ENCODE measurements at regions not wholly inside any gene's neighbourhood (a gene's known extent, or its start where the extent isn't known, plus 50 kb on each side); places are given as distances from the start of the nearest gene placed in this dataset.

DNA sequence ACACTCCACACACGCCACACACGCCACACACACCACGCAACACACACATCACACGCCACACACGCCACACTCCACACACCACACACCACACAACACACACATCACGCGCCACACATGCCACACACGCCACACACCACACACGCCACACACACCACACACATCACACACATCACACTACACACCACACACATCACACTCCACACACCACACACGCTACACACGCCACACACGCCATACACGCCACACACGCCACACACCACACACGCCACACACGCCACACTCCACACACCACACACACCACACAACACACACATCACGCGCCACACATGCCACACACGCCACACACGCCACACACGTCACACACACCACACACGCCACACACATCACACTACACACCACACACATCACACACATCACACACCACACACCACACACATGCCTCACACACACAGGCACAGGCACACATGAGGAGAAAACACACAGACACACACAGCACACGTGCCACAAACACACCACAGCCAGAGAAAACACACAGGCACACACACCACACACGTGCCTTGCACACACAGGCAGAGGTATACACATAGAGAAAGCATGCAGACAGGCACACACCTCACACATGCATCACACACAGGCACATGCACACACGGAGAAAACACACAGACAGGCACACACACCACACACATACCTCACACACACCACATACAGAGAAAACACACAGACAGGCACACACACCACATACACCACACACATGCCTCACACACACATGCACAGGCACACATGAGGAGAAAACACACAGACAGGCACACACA, 241.5 kb upstream of the MYT1L start:
- no peak overlapping the region for H3K4me3 ChIP-seq (ENCODE audit: low read depth, low read length)
- ChIA-PET POLR2A (no interaction called here), CTCF (no interaction called here)
- H3K36me3 ChIP-seq (ENCODE audit: control insufficient read depth, insufficient read depth, low read length): no peaks in the 10 kb centered on the region
- TF ChIP-seq, protein P1, sequence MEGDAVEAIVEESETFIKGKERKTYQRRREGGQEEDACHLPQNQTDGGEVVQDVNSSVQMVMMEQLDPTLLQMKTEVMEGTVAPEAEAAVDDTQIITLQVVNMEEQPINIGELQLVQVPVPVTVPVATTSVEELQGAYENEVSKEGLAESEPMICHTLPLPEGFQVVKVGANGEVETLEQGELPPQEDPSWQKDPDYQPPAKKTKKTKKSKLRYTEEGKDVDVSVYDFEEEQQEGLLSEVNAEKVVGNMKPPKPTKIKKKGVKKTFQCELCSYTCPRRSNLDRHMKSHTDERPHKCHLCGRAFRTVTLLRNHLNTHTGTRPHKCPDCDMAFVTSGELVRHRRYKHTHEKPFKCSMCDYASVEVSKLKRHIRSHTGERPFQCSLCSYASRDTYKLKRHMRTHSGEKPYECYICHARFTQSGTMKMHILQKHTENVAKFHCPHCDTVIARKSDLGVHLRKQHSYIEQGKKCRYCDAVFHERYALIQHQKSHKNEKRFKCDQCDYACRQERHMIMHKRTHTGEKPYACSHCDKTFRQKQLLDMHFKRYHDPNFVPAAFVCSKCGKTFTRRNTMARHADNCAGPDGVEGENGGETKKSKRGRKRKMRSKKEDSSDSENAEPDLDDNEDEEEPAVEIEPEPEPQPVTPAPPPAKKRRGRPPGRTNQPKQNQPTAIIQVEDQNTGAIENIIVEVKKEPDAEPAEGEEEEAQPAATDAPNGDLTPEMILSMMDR (IDR thresholded peaks at IDR 0.05; ENCODE audit: insufficient read depth, low read depth, low read length): no peak
- no peaks in the 10 kb centered on the region for H3K27me3 ChIP-seq (ENCODE audit: control insufficient read depth, insufficient read depth, low read length)
- DNase-seq (ENCODE audit: low read depth): no peak

DNA sequence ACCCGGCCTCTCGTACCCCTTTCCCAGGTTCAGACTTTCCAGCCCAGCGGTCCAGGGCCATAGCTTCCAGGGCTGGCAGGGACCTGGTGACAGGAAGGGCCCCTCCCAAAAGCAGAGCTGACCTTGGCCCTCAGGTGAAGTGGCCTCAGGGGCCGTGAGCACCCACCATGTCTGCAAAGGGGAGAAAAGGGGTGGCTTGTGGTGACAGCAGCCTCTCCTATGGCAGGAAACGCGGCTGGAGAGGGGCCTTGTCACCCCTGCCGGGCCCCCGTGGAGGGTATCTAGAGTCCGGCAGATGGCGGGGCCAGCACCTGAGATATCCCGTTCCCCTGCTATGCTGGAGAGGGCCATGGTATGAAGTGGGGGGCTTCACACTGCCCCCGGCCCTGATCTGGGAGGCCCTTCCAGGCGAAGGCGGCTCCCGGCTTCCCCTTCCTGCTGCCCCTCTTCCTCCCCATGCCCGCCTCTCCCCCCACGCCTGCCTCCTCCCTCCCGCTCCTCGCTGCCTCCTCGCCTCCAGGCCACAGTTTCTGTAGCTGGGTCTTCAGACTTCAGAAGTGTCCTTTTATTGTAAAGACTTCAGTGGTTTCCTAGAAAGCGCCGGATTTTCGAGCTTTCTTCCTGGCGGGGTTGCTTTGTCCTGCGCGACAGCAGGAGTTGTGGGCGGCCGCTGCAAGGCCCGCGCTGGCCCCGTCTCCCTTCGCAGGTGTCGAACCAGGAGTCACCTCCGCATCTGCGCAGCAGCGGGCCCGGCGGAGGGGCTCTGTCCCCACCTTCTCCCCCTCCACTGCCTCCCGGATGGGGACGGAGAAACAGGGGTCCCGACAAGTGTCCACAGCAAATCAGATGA, 240.5 kb upstream of the MYT1L start:
- Histone ChIP-seq H3K36me3 (ENCODE audit: control insufficient read depth, insufficient read depth, low read length) (no peaks in the 10 kb centered on the region), H3K27me3 (ENCODE audit: control insufficient read depth, insufficient read depth, low read length) (no peaks in the 10 kb centered on the region), H3K4me3 (ENCODE audit: low read depth, low read length) (no peak overlapping the region)
- ChIA-PET POLR2A (no interaction called here), CTCF (no interaction called here)
- DNase-seq (ENCODE audit: low read depth): no peak
- TF ChIP-seq, protein P1 (IDR thresholded peaks at IDR 0.05; ENCODE audit: insufficient read depth, low read depth, low read length): no peak

DNA sequence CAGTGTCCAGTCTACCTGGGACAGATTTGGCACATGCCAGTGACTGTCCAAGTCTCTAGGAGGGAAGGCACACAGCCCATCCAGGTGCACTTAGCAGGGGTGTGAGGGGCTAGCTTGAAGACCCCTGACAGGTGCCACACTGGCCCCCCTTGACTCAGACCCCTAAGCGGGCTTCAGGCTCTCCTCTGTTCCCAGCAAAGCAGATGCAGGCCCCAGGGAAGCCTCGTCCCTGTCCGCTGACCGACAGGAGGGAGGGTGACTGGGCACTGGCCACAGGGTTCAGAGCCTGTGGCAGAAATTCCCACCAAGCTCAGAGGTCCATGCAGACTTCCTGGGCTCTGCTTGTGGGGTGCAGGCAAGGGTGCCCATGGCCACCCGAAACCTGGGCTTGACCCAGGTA, 239.8 kb upstream of the MYT1L start:
- no peaks in the 10 kb centered on the region for H3K27me3 ChIP-seq (ENCODE audit: control insufficient read depth, insufficient read depth, low read length)
- TF ChIP-seq, protein P1 (IDR thresholded peaks at IDR 0.05; ENCODE audit: insufficient read depth, low read depth, low read length): no peak
- DNase-seq (ENCODE audit: low read depth): no peak
- no peak overlapping the region for H3K4me3 ChIP-seq (ENCODE audit: low read depth, low read length)
- ChIA-PET POLR2A (no interaction called here), CTCF (no interaction called here)
- no peaks in the 10 kb centered on the region for H3K36me3 ChIP-seq (ENCODE audit: control insufficient read depth, insufficient read depth, low read length)

DNA sequence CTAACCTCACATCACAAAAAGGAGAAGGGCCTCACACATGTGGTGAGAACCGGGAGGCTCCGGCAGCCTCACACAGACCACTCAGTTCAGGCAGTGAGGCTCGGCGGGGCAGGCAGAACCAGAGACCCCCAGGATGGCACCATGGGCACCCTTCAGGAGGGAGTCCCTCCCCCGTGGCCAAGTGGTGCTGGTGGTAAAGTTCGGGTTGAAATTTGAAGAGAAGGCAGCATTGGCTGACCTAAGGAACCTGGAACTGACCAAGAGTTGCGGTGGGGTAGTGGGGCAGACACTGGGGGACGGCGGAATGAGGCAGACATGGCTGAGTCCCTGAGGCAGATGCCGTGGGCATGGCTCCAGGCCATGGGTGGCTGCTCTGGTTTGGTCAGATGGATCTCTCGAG, 239.3 kb upstream of the MYT1L start:
- no peak overlapping the region for H3K4me3 ChIP-seq (ENCODE audit: low read depth, low read length)
- H3K27me3 ChIP-seq (ENCODE audit: control insufficient read depth, insufficient read depth, low read length): no peaks in the 10 kb centered on the region
- CTCF ChIA-PET: no interaction called here
- no peak for DNase-seq (ENCODE audit: low read depth)
- no peaks in the 10 kb centered on the region for H3K36me3 ChIP-seq (ENCODE audit: control insufficient read depth, insufficient read depth, low read length)
- TF ChIP-seq, protein P1 (IDR thresholded peaks at IDR 0.05; ENCODE audit: insufficient read depth, low read depth, low read length): no peak
- POLR2A ChIA-PET: no interaction called here

DNA sequence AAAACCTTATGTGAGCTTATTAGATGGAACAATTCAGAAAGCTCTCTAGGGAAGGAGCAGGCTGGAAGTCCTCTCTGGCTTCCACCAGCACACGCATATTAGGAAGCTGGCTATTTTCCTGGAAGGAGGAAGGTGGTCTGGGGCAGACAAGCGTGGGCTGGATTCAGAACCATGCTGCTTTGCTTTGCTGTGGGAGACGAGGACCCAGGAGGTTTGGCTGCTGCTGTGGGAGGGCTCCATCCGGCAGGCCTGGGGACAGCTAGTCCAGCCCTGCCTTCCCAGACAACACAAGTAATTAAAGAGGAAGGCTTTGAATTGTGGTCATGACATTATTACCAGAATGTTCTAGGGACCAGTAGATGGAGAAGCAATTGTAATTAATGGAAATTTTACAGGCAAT, 238.8 kb upstream of the MYT1L start:
- no peak for DNase-seq (ENCODE audit: low read depth)
- TF ChIP-seq, protein P1 (IDR thresholded peaks at IDR 0.05; ENCODE audit: insufficient read depth, low read depth, low read length): no peak
- ChIA-PET CTCF (no interaction called here), POLR2A (no interaction called here)
- H3K4me3 ChIP-seq (ENCODE audit: low read depth, low read length): no peak overlapping the region
- H3K36me3 ChIP-seq (ENCODE audit: control insufficient read depth, insufficient read depth, low read length): no peaks in the 10 kb centered on the region
- no peaks in the 10 kb centered on the region for H3K27me3 ChIP-seq (ENCODE audit: control insufficient read depth, insufficient read depth, low read length)
